SK-N-SH (cell line): ENCODE measurements at regions not wholly inside any gene's neighbourhood (a gene's known extent, or its start where the extent isn't known, plus 50 kb on each side); places are given as distances from the start of the nearest gene placed in this dataset.

Experiments used
- CHD2 ChIP-seq: fragments of 150-350 bp; IDR thresholded peaks from 2 replicates; pipeline ENCODE4 v1.6.1; 2018; ENCODE audit warnings: low read length; ENCODE audit not compliant: partially characterized antibody
- EP300 ChIP-seq, 2 experiments: IDR thresholded peaks; 2 replicates each; pipeline versions ENCODE4 v1.4.0 to v1.6.1; 2012; ENCODE audit warnings: borderline replicate concordance in 1 of 2, low read depth in 1 of 2, low read length in 1 of 2
- NFIC ChIP-seq: IDR thresholded peaks from 2 replicates; pipeline ENCODE4 v1.4.0; 2012; ENCODE audit warnings: borderline replicate concordance
- POLR2AphosphoS5 ChIP-seq: IDR thresholded peaks from 2 replicates; pipeline ENCODE4 v1.6.1; 2012; ENCODE audit warnings: low read depth, low read length
- RXRA ChIP-seq: IDR thresholded peaks from 2 replicates; pipeline ENCODE4 v1.4.0; 2012; ENCODE audit warnings: low read depth, mild to moderate bottlenecking, borderline replicate concordance
- SIN3A ChIP-seq: IDR thresholded peaks from 2 replicates; pipeline ENCODE4 v1.6.1; 2012; ENCODE audit warnings: low read depth, mild to moderate bottlenecking, low read length, moderate library complexity, borderline replicate concordance
- TAF1 ChIP-seq: IDR thresholded peaks from 2 replicates; pipeline ENCODE4 v1.6.1; 2012; ENCODE audit warnings: low read depth, mild to moderate bottlenecking, low read length, moderate library complexity, borderline replicate concordance
- TCF12 ChIP-seq: IDR thresholded peaks from 2 replicates; pipeline ENCODE4 v1.4.0; 2012
- TEAD4 ChIP-seq: IDR thresholded peaks from 2 replicates; pipeline ENCODE4 v1.4.0; 2012; ENCODE audit warnings: mild to moderate bottlenecking, borderline replicate concordance; ENCODE audit not compliant: insufficient read depth
- YY1 ChIP-seq: IDR thresholded peaks from 2 replicates; pipeline ENCODE4 v1.4.0; 2012; ENCODE audit warnings: low read depth, mild to moderate bottlenecking
- TF ChIP-seq, protein P1 (sequence below): fragments of 200-600 bp; sonication (generic); IDR thresholded peaks from 2 replicates; pipeline ENCODE4 v1.6.1; 2017; ENCODE audit warnings: antibody characterized with exemption, mild to moderate bottlenecking, moderate library complexity
- TF ChIP-seq, protein P2 (sequence below): fragments of 150-350 bp; IDR thresholded peaks from 2 replicates; pipeline ENCODE4 v1.6.1; 2017; ENCODE audit warnings: antibody characterized with exemption, low read length, low read depth, borderline replicate concordance
- TF ChIP-seq, protein P3 (sequence below): IDR thresholded peaks from 2 replicates; pipeline ENCODE4 v1.6.1; 2012; ENCODE audit warnings: mild to moderate bottlenecking, low read depth, low read length, moderate library complexity
- TF ChIP-seq, protein P4 (sequence below): IDR thresholded peaks from 2 replicates; pipeline ENCODE4 v1.4.0; 2012; ENCODE audit warnings: low read depth, borderline replicate concordance

DNA sequence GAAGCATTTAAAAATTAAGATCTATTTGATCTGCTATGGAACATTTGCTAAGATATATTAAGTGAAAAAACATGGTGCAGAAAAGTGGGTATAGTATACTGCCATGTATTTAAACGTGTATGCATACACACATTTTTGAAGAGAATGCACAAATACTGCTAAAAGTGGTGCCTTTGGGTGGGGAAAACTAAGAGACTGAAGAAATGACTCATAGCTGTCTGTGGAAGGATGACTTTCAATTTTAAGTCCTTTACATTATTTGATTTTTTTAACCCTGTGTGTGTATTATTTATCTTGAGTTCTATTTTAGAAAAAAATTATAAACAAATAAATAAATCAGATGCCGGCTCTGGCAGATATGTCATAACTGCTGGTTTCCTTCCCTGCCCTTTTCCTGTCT lies 120.7 kb upstream of the SLIT3 start:
- TF ChIP-seq, protein P1, sequence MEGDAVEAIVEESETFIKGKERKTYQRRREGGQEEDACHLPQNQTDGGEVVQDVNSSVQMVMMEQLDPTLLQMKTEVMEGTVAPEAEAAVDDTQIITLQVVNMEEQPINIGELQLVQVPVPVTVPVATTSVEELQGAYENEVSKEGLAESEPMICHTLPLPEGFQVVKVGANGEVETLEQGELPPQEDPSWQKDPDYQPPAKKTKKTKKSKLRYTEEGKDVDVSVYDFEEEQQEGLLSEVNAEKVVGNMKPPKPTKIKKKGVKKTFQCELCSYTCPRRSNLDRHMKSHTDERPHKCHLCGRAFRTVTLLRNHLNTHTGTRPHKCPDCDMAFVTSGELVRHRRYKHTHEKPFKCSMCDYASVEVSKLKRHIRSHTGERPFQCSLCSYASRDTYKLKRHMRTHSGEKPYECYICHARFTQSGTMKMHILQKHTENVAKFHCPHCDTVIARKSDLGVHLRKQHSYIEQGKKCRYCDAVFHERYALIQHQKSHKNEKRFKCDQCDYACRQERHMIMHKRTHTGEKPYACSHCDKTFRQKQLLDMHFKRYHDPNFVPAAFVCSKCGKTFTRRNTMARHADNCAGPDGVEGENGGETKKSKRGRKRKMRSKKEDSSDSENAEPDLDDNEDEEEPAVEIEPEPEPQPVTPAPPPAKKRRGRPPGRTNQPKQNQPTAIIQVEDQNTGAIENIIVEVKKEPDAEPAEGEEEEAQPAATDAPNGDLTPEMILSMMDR: no peak
- TF ChIP-seq TCF12: no peak
- TF ChIP-seq RXRA: no peak
- TF ChIP-seq, protein P2, sequence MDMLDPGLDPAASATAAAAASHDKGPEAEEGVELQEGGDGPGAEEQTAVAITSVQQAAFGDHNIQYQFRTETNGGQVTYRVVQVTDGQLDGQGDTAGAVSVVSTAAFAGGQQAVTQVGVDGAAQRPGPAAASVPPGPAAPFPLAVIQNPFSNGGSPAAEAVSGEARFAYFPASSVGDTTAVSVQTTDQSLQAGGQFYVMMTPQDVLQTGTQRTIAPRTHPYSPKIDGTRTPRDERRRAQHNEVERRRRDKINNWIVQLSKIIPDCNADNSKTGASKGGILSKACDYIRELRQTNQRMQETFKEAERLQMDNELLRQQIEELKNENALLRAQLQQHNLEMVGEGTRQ: no peak
- no peak for TF ChIP-seq SIN3A
- no peak for TF ChIP-seq CHD2
- TF ChIP-seq NFIC: no peak
- TF ChIP-seq TAF1: no peak
- TF ChIP-seq, protein P3, sequence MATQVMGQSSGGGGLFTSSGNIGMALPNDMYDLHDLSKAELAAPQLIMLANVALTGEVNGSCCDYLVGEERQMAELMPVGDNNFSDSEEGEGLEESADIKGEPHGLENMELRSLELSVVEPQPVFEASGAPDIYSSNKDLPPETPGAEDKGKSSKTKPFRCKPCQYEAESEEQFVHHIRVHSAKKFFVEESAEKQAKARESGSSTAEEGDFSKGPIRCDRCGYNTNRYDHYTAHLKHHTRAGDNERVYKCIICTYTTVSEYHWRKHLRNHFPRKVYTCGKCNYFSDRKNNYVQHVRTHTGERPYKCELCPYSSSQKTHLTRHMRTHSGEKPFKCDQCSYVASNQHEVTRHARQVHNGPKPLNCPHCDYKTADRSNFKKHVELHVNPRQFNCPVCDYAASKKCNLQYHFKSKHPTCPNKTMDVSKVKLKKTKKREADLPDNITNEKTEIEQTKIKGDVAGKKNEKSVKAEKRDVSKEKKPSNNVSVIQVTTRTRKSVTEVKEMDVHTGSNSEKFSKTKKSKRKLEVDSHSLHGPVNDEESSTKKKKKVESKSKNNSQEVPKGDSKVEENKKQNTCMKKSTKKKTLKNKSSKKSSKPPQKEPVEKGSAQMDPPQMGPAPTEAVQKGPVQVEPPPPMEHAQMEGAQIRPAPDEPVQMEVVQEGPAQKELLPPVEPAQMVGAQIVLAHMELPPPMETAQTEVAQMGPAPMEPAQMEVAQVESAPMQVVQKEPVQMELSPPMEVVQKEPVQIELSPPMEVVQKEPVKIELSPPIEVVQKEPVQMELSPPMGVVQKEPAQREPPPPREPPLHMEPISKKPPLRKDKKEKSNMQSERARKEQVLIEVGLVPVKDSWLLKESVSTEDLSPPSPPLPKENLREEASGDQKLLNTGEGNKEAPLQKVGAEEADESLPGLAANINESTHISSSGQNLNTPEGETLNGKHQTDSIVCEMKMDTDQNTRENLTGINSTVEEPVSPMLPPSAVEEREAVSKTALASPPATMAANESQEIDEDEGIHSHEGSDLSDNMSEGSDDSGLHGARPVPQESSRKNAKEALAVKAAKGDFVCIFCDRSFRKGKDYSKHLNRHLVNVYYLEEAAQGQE: no peak
- TF ChIP-seq EP300 (IDR thresholded peaks at IDR 0.05; ENCODE audit: borderline replicate concordance in 1 of 2, low read depth in 1 of 2, low read length in 1 of 2): no peak
- TF ChIP-seq, protein P4, sequence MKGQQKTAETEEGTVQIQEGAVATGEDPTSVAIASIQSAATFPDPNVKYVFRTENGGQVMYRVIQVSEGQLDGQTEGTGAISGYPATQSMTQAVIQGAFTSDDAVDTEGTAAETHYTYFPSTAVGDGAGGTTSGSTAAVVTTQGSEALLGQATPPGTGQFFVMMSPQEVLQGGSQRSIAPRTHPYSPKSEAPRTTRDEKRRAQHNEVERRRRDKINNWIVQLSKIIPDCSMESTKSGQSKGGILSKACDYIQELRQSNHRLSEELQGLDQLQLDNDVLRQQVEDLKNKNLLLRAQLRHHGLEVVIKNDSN: no peak
- TF ChIP-seq YY1: no peak
- TF ChIP-seq POLR2AphosphoS5: no peak
- no peak for TF ChIP-seq TEAD4
